ENCODE measurements at regions not wholly inside any gene's neighbourhood (a gene's known extent, or its start where the extent isn't known, plus 50 kb on each side); places are given as distances from the start of the nearest gene placed in this dataset.
"Not testable (repeated sequence)": the region's sequence is repeated elsewhere in the genome, so short reads cannot be mapped to it uniquely, and the experiment has no call there.

GRCh38 chr2:65579506-65580235 is 147.3 kb upstream of the SPRED2 start:
- DNase-seq (ENCODE audit: low spot score) (no peak), ATAC-seq (ENCODE audit: insufficient number of reproducible peaks, low FRiP score, low read depth) (no peak)
- no peaks in the 10 kb centered on the region for H3K27me3 ChIP-seq (replicated peaks; ENCODE audit: insufficient read depth)
- H3K4me3 ChIP-seq, result no peak overlapping the region
- H3K4me1 ChIP-seq (ENCODE audit: control insufficient read depth in 1 of 2, low read depth in 2 of 2), result peaks cover 18 to 29% of the 10 kb centered on the region in 2 donors
- H3K36me3 ChIP-seq, result no peaks in the 10 kb centered on the region
- no peaks in the 10 kb centered on the region for H3K9me3 ChIP-seq
- H3K27ac ChIP-seq, result no peak overlapping the region
- TF ChIP-seq CTCF (IDR thresholded peaks at IDR 0.05), result no peak

- no peak for TF ChIP-seq CTCF (IDR thresholded peaks at IDR 0.05)
- no peaks in the 10 kb centered on the region for H3K36me3 ChIP-seq
- no peak overlapping the region for H3K4me3 ChIP-seq
- no peak for DNase-seq (ENCODE audit: low spot score)
- peak overlapping the region; percentile 84 to 87 for H3K27ac ChIP-seq
- H3K4me1 ChIP-seq (ENCODE audit: control insufficient read depth in 1 of 2, low read depth in 2 of 2), result peaks cover 20 to 34% of the 10 kb centered on the region in 2 donors
- no peaks in the 10 kb centered on the region for H3K27me3 ChIP-seq (replicated peaks; ENCODE audit: insufficient read depth)
- ATAC-seq (ENCODE audit: insufficient number of reproducible peaks, low FRiP score, low read depth), result no peak
- no peaks in the 10 kb centered on the region for H3K9me3 ChIP-seq
Observed at GRCh38 chr2:65577654-65578053, 145.3 kb upstream of the SPRED2 start.

GRCh38 chr2:65576861-65577601 is 144.6 kb upstream of the SPRED2 start:
- H3K9me3 ChIP-seq, result no peaks in the 10 kb centered on the region
- peak overlapping the region; percentile 64 for H3K4me3 ChIP-seq
- H3K36me3 ChIP-seq, result no peaks in the 10 kb centered on the region
- ATAC-seq (ENCODE audit: insufficient number of reproducible peaks, low FRiP score, low read depth) (peak; percentile 62), DNase-seq (ENCODE audit: low spot score) (no peak)
- peaks cover 20 to 34% of the 10 kb centered on the region in 2 donors for H3K4me1 ChIP-seq (ENCODE audit: control insufficient read depth in 1 of 2, low read depth in 2 of 2)
- TF ChIP-seq CTCF (IDR thresholded peaks at IDR 0.05), result no peak
- H3K27me3 ChIP-seq (replicated peaks; ENCODE audit: insufficient read depth), result no peaks in the 10 kb centered on the region
- H3K27ac ChIP-seq, result peak overlapping the region; percentile 84 to 87

- Histone ChIP-seq H3K27ac (peak overlapping the region; percentile 84 to 87), H3K36me3 (no peaks in the 10 kb centered on the region), H3K27me3 (replicated peaks; ENCODE audit: insufficient read depth) (no peaks in the 10 kb centered on the region), H3K9me3 (no peaks in the 10 kb centered on the region), H3K4me3 (no peak overlapping the region), H3K4me1 (ENCODE audit: control insufficient read depth in 1 of 2, low read depth in 2 of 2) (peaks cover 20 to 34% of the 10 kb centered on the region in 2 donors)
- no peak for DNase-seq (ENCODE audit: low spot score)
- ATAC-seq (ENCODE audit: insufficient number of reproducible peaks, low FRiP score, low read depth), result no peak
- no peak for TF ChIP-seq CTCF (IDR thresholded peaks at IDR 0.05)
Observed at GRCh38 chr2:65576278-65576677, 143.9 kb upstream of the SPRED2 start.

GRCh38 chr2:65574993-65575392 is 142.6 kb upstream of the SPRED2 start:
- ATAC-seq (ENCODE audit: insufficient number of reproducible peaks, low FRiP score, low read depth) (no peak), DNase-seq (ENCODE audit: low spot score) (no peak)
- no peak for TF ChIP-seq CTCF (IDR thresholded peaks at IDR 0.05)
- no peaks in the 10 kb centered on the region for H3K9me3 ChIP-seq
- no peak overlapping the region for H3K4me3 ChIP-seq
- peaks cover 20 to 34% of the 10 kb centered on the region in 2 donors for H3K4me1 ChIP-seq (ENCODE audit: control insufficient read depth in 1 of 2, low read depth in 2 of 2)
- no peaks in the 10 kb centered on the region for H3K27me3 ChIP-seq (replicated peaks; ENCODE audit: insufficient read depth)
- H3K36me3 ChIP-seq, result no peaks in the 10 kb centered on the region
- H3K27ac ChIP-seq, result peak overlapping the region; percentile 84 to 87

- not testable (repeated sequence) for H3K27me3 ChIP-seq (replicated peaks; ENCODE audit: insufficient read depth); H3K4me1 ChIP-seq (ENCODE audit: control insufficient read depth in 1 of 2, low read depth in 2 of 2); DNase-seq (ENCODE audit: low spot score); ATAC-seq (ENCODE audit: insufficient number of reproducible peaks, low FRiP score, low read depth); H3K27ac ChIP-seq; H3K9me3 ChIP-seq; H3K4me3 ChIP-seq; H3K36me3 ChIP-seq
Observed at GRCh38 chr2:65568656-65569440, 136.4 kb upstream of the SPRED2 start.
